ENCODE measurements at regions not wholly inside any gene's neighbourhood (a gene's known extent, or its start where the extent isn't known, plus 50 kb on each side); places are given as distances from the start of the nearest gene placed in this dataset.

DNA sequence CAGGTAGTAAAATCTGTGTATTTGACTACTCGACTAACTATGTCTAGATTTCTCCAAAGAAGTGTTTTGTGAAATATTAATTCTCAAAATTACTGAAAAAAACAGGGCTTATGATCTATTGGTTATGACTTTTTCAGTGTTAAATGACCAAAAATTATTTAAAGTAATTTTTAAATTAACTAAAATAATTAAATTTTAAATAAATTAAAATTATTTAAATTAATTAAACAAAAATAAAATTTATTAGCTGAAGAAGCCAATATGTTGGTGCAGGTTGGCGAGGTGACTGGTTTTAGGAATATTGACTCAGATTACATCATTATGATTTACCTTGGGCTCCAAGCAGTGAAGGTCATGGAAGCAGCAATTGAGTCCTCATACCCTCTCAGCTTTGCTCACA, 483.2 kb downstream of the PTPRC start:
- BruUV-seq (replicated peaks), result no TSS peak
- in situ Hi-C loops (cut with HindIII; ENCODE audit: low pct_unique_long_range_greater_than_20kb, low sequenced_read_pairs), result no loop called here
- TF ChIP-seq, protein P1, sequence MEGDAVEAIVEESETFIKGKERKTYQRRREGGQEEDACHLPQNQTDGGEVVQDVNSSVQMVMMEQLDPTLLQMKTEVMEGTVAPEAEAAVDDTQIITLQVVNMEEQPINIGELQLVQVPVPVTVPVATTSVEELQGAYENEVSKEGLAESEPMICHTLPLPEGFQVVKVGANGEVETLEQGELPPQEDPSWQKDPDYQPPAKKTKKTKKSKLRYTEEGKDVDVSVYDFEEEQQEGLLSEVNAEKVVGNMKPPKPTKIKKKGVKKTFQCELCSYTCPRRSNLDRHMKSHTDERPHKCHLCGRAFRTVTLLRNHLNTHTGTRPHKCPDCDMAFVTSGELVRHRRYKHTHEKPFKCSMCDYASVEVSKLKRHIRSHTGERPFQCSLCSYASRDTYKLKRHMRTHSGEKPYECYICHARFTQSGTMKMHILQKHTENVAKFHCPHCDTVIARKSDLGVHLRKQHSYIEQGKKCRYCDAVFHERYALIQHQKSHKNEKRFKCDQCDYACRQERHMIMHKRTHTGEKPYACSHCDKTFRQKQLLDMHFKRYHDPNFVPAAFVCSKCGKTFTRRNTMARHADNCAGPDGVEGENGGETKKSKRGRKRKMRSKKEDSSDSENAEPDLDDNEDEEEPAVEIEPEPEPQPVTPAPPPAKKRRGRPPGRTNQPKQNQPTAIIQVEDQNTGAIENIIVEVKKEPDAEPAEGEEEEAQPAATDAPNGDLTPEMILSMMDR (IDR thresholded peaks at IDR 0.05), result no peak
- TF ChIP-seq, protein P2, sequence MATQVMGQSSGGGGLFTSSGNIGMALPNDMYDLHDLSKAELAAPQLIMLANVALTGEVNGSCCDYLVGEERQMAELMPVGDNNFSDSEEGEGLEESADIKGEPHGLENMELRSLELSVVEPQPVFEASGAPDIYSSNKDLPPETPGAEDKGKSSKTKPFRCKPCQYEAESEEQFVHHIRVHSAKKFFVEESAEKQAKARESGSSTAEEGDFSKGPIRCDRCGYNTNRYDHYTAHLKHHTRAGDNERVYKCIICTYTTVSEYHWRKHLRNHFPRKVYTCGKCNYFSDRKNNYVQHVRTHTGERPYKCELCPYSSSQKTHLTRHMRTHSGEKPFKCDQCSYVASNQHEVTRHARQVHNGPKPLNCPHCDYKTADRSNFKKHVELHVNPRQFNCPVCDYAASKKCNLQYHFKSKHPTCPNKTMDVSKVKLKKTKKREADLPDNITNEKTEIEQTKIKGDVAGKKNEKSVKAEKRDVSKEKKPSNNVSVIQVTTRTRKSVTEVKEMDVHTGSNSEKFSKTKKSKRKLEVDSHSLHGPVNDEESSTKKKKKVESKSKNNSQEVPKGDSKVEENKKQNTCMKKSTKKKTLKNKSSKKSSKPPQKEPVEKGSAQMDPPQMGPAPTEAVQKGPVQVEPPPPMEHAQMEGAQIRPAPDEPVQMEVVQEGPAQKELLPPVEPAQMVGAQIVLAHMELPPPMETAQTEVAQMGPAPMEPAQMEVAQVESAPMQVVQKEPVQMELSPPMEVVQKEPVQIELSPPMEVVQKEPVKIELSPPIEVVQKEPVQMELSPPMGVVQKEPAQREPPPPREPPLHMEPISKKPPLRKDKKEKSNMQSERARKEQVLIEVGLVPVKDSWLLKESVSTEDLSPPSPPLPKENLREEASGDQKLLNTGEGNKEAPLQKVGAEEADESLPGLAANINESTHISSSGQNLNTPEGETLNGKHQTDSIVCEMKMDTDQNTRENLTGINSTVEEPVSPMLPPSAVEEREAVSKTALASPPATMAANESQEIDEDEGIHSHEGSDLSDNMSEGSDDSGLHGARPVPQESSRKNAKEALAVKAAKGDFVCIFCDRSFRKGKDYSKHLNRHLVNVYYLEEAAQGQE (IDR thresholded peaks at IDR 0.05; ENCODE audit: insufficient read depth in 1 of 2, low read depth in 2 of 2, low read length in 1 of 2), result no peak
- H3K4me3 ChIP-seq (ENCODE audit: low read depth in 2 of 2, low read length in 2 of 2), result no peak overlapping the region
- CTCF ChIA-PET, result no interaction called here
- intact Hi-C loops (cut with micrococcal nuclease; ENCODE audit: unreplicated experiment), result no loop called here
- ATAC-seq (no peak), DNase-seq (ENCODE audit: low read depth, low spot score) (no peak)
- H3K27ac ChIP-seq (ENCODE audit: low read length), result no peak overlapping the region
- POLR2A ChIA-PET, result no interaction called here
- no peaks in the 10 kb centered on the region for H3K36me3 ChIP-seq (ENCODE audit: control insufficient read depth, insufficient read depth, low read length)
- no peaks in the 10 kb centered on the region for H3K9me3 ChIP-seq (ENCODE audit: control insufficient read depth, insufficient read depth, low read depth, low read length)
- no peaks in the 10 kb centered on the region for H3K4me1 ChIP-seq (ENCODE audit: control insufficient read depth, insufficient read depth, low read length)
- no peaks in the 10 kb centered on the region for H3K27me3 ChIP-seq (ENCODE audit: control insufficient read depth, insufficient read depth, low read length)

DNA sequence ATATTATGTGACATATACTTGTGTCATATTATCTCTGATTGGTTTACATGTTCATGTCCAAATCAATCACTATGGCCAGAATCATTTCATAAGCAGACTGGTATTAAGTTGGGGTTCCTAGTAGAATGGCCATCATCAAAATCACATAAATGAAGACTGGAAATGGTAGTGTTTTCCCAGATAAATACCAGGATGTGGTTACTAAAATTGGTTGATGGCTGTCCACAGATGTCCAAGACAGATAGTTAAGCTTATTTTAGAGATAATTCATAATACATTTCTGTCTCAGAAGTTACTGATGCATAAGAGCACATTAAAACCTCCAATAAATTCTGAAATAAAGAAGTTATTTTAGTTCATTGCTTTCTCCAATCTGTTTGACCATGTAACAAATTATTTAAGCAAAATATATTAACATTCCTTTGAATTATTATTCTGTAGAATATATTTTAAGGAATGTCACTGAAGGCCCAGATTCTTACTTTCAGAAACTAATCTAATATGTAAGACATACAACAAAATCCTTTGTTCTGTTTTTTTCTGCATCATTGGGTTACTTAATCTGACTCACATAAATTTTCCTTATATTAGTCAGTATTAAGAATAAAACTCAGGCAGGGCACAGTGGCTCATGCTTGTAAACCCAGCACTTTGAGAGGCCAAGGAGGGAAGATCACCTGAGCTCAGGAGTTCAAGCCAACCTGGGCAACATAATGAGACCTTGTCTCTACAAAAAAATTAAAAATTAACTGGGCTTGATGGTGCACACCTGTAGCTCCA, 483.9 kb downstream of the PTPRC start:
- Histone ChIP-seq H3K4me3 (ENCODE audit: low read depth in 2 of 2, low read length in 2 of 2) (no peak overlapping the region), H3K27ac (ENCODE audit: low read length) (no peak overlapping the region), H3K4me1 (ENCODE audit: control insufficient read depth, insufficient read depth, low read length) (no peaks in the 10 kb centered on the region), H3K36me3 (ENCODE audit: control insufficient read depth, insufficient read depth, low read length) (no peaks in the 10 kb centered on the region), H3K27me3 (ENCODE audit: control insufficient read depth, insufficient read depth, low read length) (no peaks in the 10 kb centered on the region), H3K9me3 (ENCODE audit: control insufficient read depth, insufficient read depth, low read depth, low read length) (no peaks in the 10 kb centered on the region)
- TF ChIP-seq, protein P2 (IDR thresholded peaks at IDR 0.05; ENCODE audit: insufficient read depth in 1 of 2, low read depth in 2 of 2, low read length in 1 of 2), result no peak
- no TSS peak for BruUV-seq (replicated peaks)
- no peak for DNase-seq (ENCODE audit: low read depth, low spot score)
- ChIA-PET CTCF (no interaction called here), POLR2A (no interaction called here)
- in situ Hi-C loops (cut with HindIII; ENCODE audit: low pct_unique_long_range_greater_than_20kb, low sequenced_read_pairs) (no loop called here), intact Hi-C loops (cut with micrococcal nuclease; ENCODE audit: unreplicated experiment) (no loop called here)
- no peak for ATAC-seq
